T-helper 9 cell (primary cell): ENCODE measurements at regions not wholly inside any gene's neighbourhood (a gene's known extent, or its start where the extent isn't known, plus 50 kb on each side); places are given as distances from the start of the nearest gene placed in this dataset.
"Not testable (repeated sequence)": the region's sequence is repeated elsewhere in the genome, so short reads cannot be mapped to it uniquely, and the experiment has no call there.

Experiments used
- DNase-seq: peaks from one replicate; pipeline ENCODE4 v3.0.0-alpha.2; 2020

DNA sequence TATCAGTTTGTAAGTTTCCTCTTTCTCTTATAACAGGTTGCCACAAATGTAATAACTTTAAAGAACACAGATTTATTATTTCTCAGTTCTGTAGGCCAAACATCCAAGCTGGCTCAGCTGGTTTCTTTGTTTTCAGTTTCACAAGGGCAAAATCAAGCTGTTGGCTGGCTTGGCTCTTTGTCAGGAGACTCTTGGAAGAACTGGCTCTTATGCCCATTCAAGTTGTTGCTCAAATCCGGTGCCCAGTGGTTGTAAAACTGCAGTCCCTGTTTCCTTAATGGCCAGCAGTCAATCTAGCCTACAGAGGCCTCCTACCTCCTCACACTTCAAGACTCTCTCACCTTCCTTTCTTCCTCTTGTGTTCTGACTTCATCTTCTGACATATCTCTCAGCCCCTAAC, 1171.0 kb downstream of the MRPL39 start:
- DNase-seq, result no peak

GRCh38 chr21:24428591-24429199, 1178.6 kb downstream of the MRPL39 start:
- no peak for DNase-seq

GRCh38 chr21:24424776-24425175, 1182.5 kb downstream of the MRPL39 start:
- DNase-seq, result no peak

DNA sequence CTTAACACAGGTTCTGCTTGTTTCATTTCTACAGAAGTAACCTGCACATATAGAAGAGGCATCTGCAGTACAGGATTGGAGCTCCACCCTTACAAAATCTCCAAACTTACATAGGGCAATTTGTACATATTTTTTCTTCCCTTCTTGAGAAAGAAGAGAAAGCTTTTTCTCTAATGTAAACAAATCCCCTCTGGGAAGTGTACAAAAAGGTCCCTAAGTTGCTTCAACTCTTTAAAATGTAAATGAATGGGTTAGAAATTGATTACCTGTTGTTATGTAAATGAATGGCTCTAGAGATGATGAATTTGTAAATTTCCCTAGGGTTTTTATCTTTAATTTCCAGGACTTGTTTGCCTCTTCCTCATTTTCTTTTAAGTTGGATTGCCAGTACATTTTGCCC, 1183.7 kb downstream of the MRPL39 start:
- DNase-seq, result no peak

- no peak for DNase-seq
Measured at GRCh38 chr21:24420689-24421088, 1186.6 kb downstream of the MRPL39 start.

GRCh38 chr21:24419641-24420040, 1187.6 kb downstream of the MRPL39 start:
- DNase-seq, result not testable (repeated sequence)

GRCh38 chr21:24418671-24419070, 1188.6 kb downstream of the MRPL39 start:
- no peak for DNase-seq

DNA sequence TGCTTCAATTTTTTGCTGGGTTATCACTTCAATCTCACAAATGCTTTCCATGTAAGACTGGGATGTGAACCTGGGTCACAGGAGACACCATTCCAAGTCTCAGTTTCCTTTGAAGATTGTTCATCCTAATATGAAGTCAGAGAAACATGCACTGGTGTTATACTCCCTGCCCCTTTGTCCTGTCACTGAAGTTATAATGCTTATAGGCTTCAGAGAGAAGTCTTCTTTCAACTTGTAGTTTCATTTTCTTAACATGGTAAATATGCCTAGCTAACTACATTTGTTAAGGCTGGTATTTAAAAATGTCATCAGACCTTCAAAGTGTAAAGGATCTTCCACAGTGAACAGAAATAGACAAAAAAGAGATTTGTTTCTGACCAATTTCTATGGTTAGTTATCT, 1195.9 kb downstream of the MRPL39 start:
- no peak for DNase-seq

DNA sequence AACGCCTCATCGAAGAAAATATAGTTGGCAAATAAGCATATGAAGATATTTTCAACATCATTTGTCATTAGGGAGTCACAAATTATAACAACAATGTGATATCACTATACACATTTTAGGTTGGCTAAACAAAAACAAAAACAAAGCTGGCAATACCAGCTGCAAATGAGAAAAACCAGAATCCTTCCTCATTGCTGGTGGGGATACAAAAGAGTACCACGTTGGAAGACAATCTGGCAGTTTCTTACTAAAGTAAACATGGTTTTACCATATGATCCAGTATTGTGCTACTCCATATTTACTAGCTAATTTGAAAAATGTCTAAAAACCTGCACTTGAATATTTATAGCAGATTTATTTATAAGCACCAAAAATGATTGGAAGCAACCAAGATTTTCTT, 1204.1 kb downstream of the MRPL39 start:
- no peak for DNase-seq

DNA sequence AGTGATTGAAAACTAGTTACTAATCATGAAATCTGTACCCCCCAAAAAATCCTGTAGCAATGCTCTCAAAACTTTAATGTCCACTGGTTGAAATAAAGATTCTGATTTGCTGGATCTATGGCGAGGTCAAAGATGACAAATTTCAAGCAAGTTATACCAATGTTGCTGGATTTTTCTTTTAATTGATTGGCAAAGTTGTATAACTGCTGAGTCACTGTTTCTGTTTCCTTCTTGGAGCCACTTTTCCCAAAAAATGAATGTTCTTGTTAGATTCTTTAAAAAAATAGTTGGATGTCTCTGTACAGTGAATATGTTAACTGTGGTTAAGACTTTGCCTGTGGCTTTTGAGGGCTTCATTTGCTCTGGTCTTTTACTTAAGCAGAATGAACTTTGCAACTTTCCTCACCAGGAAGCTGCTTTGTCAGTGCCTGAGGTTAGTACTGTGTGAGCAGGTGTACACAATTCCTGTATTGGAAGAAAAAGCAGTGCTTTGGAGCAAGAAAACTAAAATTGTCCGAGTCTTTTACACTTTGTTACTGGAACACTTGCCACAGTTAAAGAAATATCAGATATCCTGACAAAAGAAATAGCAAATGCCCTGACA, 1211.9 kb downstream of the MRPL39 start:
- DNase-seq, result no peak

GRCh38 chr21:24375201-24375600, 1232.1 kb downstream of the MRPL39 start:
- no peak for DNase-seq

- DNase-seq, result no peak
Measured at GRCh38 chr21:24372506-24372905, 1234.8 kb downstream of the MRPL39 start.

DNA sequence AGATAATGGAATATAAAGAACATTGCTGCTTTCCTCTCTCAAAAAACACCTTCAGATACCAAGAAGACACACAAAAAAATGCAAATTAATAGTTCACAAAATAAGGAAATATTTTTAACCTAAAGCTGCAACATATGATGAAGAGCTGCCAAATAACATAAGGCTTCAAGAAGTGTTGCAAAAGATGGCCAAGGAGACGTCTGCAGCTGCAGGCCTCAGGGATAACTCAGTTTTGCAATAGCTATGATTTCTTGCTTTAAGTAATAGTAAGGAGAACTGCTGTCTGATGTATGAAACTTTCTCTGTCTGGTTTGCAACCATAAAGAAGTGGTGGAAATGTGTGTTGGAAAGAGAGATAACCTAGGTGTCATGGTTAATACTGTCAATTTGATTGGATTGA, 1237.5 kb downstream of the MRPL39 start:
- DNase-seq, result no peak

DNA sequence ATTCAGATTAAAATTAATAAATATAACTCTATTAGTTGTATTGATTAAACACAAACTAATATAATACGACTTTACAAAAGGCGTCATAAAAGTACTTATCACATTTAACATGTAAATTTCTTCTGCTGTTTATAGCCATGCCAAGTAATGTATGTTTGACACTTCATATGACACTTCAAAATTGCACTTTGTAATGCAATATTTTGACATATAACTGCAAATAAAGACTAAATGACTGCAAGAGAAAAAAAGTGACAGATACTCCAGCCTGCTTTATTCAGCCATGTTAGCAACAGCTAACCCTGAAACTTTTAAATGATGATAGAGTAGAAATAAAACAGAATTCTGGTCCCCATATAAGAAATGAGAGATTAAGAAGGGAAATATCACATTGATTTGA, 1238.0 kb downstream of the MRPL39 start:
- no peak for DNase-seq

GRCh38 chr21:24367936-24368335, 1239.3 kb downstream of the MRPL39 start:
- no peak for DNase-seq

DNA sequence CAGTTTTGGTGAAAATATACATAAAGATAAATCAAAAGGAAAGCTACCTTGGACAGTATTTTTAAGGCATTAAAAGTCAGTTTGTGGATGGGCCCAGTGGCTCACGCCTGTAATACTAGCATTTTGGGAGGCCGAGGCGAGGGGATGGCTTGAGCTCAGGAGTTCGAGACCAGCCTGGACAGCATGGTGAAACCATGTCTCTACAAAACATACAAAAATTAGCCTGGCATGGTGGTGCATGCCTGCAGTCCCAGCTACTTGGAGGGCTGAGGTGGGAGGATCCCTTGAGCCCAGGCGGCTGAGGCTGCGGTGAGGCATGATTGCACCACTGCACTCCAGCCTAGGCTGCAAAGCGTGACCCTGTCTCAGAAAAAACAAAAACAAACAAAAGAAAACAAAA, 1253.8 kb downstream of the MRPL39 start:
- DNase-seq, result no peak

GRCh38 chr21:24339406-24339805, 1267.9 kb downstream of the MRPL39 start:
- DNase-seq, result no peak

DNA sequence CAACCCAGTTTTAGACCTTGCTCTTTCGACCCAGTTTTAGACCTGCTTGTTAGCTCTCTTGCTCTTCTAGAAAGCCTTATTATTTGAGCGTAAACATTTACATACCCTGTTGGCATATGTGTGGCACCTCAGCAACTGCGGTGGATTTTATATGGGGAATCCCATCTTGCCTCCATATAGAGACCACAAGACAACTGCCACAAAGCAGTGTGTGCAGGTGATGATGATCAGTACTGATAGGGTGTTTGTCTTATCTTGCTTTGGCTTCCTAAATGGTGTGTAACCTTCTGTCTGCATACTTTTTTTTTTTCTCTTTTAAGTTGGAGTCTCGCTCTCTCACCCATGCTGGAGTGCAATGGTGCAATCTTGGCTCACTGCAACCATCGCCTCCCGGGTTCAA, 1270.8 kb downstream of the MRPL39 start:
- DNase-seq, result no peak

DNA sequence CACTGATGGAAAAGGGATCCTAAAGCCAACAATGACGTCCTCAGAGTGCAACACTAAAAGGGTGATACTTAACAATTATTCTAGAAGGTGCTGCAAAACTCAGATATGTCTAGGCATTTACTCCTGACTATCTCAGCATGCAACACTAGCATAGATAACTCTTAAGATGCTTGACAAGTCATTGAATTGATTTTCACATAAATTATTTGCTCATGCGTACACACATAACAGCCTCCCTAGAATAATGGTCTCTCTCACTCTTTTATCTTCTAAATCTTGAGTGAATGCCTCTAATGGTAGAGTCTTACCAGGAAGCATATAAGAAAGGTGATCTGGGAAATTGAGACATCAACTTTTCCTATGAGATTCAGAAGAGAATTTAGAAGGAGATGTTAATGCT, 1283.7 kb downstream of the MRPL39 start:
- no peak for DNase-seq

DNA sequence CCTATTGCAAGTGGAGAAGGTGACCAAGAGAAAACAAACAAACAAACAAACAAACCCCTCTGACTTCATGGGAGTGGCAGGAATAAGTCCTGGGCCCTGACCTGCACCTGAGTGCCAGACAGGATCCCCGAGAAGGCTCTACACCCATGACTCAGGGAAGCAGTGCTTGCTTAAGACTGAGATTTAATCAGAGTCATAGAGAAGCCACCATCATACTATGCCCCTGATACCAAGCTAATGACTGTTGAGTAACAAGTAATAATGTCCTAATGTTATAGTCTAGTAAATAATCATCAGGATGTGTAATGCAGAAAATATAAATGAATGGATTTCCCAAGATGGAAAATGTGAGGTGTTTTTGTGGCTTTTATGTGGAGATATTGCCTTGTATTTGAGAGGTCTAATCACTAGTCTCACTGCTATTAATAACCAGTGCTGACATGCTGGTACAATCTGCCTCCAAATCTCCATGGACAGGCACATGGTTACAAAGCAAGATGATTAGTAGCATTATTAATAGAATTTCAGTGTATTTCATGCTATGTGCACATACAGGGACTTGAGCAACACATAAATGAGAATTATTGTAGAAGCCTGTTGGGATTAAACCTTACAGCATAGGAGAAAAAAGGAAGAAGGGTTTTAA, 1290.9 kb downstream of the MRPL39 start:
- DNase-seq, result no peak

GRCh38 chr21:24310788-24311187, 1296.5 kb downstream of the MRPL39 start:
- no peak for DNase-seq

- DNase-seq, result no peak
Measured at GRCh38 chr21:24308183-24308582, 1299.1 kb downstream of the MRPL39 start.

DNA sequence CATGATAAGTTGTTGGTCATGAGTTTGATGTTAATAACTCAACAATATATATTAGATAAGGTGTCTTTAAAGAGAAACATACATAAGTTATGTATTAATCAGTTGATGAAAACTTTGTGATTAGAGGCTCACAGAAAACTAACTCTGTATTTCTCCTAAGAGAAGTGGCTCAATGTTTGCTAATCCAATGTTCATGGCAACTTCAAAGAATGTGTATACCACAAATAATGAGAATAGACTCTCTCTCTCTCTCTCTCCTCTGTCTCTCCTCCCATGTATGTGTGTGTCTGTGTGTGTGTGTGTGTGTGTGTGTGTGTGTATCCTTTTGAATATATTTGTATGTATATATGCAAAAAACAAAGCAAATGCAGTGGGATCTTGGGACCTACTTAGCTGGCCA, 1304.9 kb downstream of the MRPL39 start:
- DNase-seq, result no peak

DNA sequence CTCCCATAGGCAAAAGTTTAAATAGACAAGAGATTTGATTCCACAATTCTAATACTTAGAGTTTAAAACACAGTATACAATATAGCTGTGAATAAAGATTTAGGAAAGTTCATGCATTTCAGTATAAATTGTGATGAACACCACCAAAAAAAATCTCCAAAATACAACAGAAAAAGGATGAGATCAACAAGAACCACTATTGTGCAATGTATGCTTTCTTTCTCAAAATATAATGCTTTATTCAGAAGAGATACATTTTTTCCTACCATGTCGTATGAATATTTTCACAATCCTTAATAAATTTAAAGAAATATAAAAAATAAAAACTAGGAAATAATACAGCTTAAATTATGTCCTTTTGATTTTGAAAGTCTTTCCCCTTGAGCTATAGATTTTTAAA, 1309.2 kb downstream of the MRPL39 start:
- DNase-seq, result no peak

- DNase-seq, result no peak
Measured at GRCh38 chr21:24294171-24294570, 1313.1 kb downstream of the MRPL39 start.
